Keratinocyte (primary cell): ENCODE measurements at regions not wholly inside any gene's neighbourhood (a gene's known extent, or its start where the extent isn't known, plus 50 kb on each side); places are given as distances from the start of the nearest gene placed in this dataset.

Source experiments
- DNase-seq: peaks from one replicate; pipeline ENCODE4 v3.0.0-alpha.2; 2011; ENCODE audit warnings: low read depth, missing footprints, low spot score
- FAIRE-seq: peaks from 2 replicates; lab custom pipeline; 2011; peaks lifted over from hg19 to GRCh38; lab: Jason Lieb, UNC
- H2AFZ ChIP-seq: 2 replicates; pipeline ENCODE4 v1.6.0; 2012; ENCODE audit warnings: low read length, control low read depth, inconsistent platforms; ENCODE audit not compliant: control insufficient read depth
- H3K27ac ChIP-seq: 2 replicates; pipeline ENCODE4 v1.5.1; 2011; ENCODE audit warnings: low read length; ENCODE audit not compliant: control insufficient read depth, insufficient read depth
- H3K27me3 ChIP-seq: 3 replicates; pipeline ENCODE4 v1.6.0; 2011; ENCODE audit warnings: low read length; ENCODE audit not compliant: control insufficient read depth, insufficient read depth; ENCODE audit errors: extremely low read depth
- H3K36me3 ChIP-seq, 2 experiments: 2 replicates in 1 of 2; 3 replicates in 1 of 2; pipeline ENCODE4 v1.5.1; 2011; ENCODE audit warnings: low read length in 2 of 2, mild to moderate bottlenecking in 1 of 2; ENCODE audit not compliant: control insufficient read depth in 2 of 2, insufficient read depth in 2 of 2; ENCODE audit errors: extremely low read depth in 1 of 2
- H3K4me1 ChIP-seq: 3 replicates; pipeline ENCODE4 v1.5.1; 2011; ENCODE audit warnings: low read length; ENCODE audit not compliant: control insufficient read depth, insufficient read depth; ENCODE audit errors: extremely low read depth
- H3K4me2 ChIP-seq: 3 replicates; pipeline ENCODE4 v1.6.0; 2011; ENCODE audit warnings: low read depth, low read length; ENCODE audit not compliant: control insufficient read depth, insufficient read depth; ENCODE audit errors: extremely low read depth
- H3K4me3 ChIP-seq, 3 experiments: fragments of 200-600 bp in 1 of 3; sonication (generic) in 1 of 3; 2 replicates in 2 of 3; 3 replicates in 1 of 3; pipeline ENCODE4 v1.5.1; 2011 to 2016; ENCODE audit warnings: low read length in 3 of 3, mild to moderate bottlenecking in 3 of 3, control low read depth in 2 of 3, inconsistent platforms in 1 of 3, low read depth in 1 of 3, mixed read lengths in 1 of 3, mixed run types in 1 of 3, moderate library complexity in 1 of 3; ENCODE audit not compliant: control insufficient read depth in 2 of 3, insufficient read depth in 2 of 3; ENCODE audit errors: extremely low read depth in 1 of 3
- H3K79me2 ChIP-seq: 2 replicates; pipeline ENCODE4 v1.6.0; 2012; ENCODE audit warnings: low read length; ENCODE audit not compliant: control insufficient read depth, insufficient read depth
- H3K9ac ChIP-seq: 3 replicates; pipeline ENCODE4 v1.6.0; 2011; ENCODE audit warnings: low read length; ENCODE audit not compliant: control insufficient read depth, insufficient read depth; ENCODE audit errors: extremely low read depth
- H3K9me1 ChIP-seq: 3 replicates; pipeline ENCODE4 v1.6.0; 2011; ENCODE audit warnings: low read length; ENCODE audit not compliant: control insufficient read depth, insufficient read depth; ENCODE audit errors: extremely low read depth
- H3K9me3 ChIP-seq: 2 replicates; pipeline ENCODE4 v1.5.1; 2012; ENCODE audit warnings: low read depth, low read length; ENCODE audit not compliant: control insufficient read depth
- H4K20me1 ChIP-seq: 3 replicates; pipeline ENCODE4 v1.6.0; 2011; ENCODE audit warnings: low read length; ENCODE audit not compliant: control insufficient read depth, insufficient read depth; ENCODE audit errors: extremely low read depth
- EZH2 ChIP-seq: IDR thresholded peaks from one replicate; pipeline ENCODE4 v1.6.1; 2012; ENCODE audit warnings: inconsistent platforms, mild to moderate bottlenecking, low read length, moderate library complexity
- dilution Hi-C: fragments of 300-500 bp; cut with MboI; formaldehyde crosslinking; loops from one replicate; pipeline ENCODE4 v1.7.0; 2020; ENCODE audit warnings: low sequenced_read_pairs; ENCODE audit not compliant: extremely low pct_ligation_motif_present
- TF ChIP-seq, protein P1 (sequence below), 3 experiments: IDR thresholded peaks in 1 of 3; conservative IDR thresholded peaks in 1 of 3; optimal IDR thresholded peaks in 1 of 3; 2 replicates in 2 of 3; 3 replicates in 1 of 3; pipeline versions ENCODE3 to v1.5.1; 2011; ENCODE audit warnings: low read length in 3 of 3, mild to moderate bottlenecking in 3 of 3, moderate library complexity in 2 of 3, control low read depth in 1 of 3, inconsistent platforms in 1 of 3; ENCODE audit not compliant: insufficient read depth in 2 of 3; ENCODE audit errors: extremely low read depth in 1 of 3

DNA sequence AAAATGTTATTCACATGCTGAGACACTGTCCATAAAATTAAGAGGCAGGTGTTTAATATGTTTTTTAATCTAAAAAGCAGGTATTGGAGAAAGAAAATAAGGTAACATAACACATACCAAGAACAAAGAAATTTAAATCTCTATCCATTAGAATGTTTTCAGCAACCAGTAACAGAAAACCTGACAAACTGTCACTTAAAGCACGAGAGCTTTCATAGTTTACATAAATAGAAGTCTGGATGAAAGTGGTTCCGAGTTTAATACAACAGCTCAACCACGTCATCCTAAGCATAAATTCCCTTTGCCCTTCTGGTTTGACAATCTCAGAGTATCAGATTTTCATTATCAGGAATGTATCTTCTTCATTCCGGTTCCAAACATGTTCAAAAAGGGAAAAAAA, 1249.4 kb upstream of the SORCS1 start:
- no peak overlapping the region for H2AFZ ChIP-seq
- H3K9me3 ChIP-seq: no peaks in the 10 kb centered on the region
- no peaks in the 10 kb centered on the region for H3K4me1 ChIP-seq
- DNase-seq (no peak), FAIRE-seq (no peak)
- no peak for TF ChIP-seq EZH2
- TF ChIP-seq, protein P1, sequence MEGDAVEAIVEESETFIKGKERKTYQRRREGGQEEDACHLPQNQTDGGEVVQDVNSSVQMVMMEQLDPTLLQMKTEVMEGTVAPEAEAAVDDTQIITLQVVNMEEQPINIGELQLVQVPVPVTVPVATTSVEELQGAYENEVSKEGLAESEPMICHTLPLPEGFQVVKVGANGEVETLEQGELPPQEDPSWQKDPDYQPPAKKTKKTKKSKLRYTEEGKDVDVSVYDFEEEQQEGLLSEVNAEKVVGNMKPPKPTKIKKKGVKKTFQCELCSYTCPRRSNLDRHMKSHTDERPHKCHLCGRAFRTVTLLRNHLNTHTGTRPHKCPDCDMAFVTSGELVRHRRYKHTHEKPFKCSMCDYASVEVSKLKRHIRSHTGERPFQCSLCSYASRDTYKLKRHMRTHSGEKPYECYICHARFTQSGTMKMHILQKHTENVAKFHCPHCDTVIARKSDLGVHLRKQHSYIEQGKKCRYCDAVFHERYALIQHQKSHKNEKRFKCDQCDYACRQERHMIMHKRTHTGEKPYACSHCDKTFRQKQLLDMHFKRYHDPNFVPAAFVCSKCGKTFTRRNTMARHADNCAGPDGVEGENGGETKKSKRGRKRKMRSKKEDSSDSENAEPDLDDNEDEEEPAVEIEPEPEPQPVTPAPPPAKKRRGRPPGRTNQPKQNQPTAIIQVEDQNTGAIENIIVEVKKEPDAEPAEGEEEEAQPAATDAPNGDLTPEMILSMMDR (optimal IDR thresholded peaks at IDR 0.05 in 1 of 3, IDR thresholded peaks at IDR 0.05 in 1 of 3, conservative IDR thresholded peaks at IDR 0.05 in 1 of 3; ENCODE audit: extremely low read depth in 1 of 3, insufficient read depth in 2 of 3, low read length in 3 of 3): no peak
- dilution Hi-C loops: no loop called here
- H3K4me3 ChIP-seq: no peak overlapping the region
- H3K27ac ChIP-seq: no peak overlapping the region
- no peak overlapping the region for H3K4me2 ChIP-seq
- no peaks in the 10 kb centered on the region for H3K36me3 ChIP-seq
- H3K9ac ChIP-seq: no peak overlapping the region
- H3K27me3 ChIP-seq: no peaks in the 10 kb centered on the region
- no peaks in the 10 kb centered on the region for H3K79me2 ChIP-seq
- no peaks in the 10 kb centered on the region for H4K20me1 ChIP-seq
- H3K9me1 ChIP-seq: no peaks in the 10 kb centered on the region

DNA sequence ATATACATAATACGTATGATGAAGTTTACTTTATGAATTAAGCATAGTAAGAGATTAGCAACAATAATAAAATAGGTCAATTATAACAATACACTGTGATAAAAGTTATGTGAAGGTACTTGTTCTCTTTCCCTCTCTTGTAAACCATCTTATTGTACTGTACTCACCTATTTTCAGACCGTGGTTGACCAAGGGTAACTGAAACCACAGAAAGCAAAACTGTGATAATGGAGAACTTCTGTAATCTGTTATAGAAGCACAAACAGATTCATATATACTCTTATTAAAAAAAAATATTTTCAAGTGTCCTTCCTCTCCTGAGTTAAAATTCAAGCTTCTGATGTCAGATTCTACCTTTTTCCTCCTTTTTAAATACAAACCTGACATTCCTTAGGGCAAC, 1247.8 kb upstream of the SORCS1 start:
- no peak for FAIRE-seq

More for the DNA sequence above, 1247.8 kb upstream of the SORCS1 start:
- DNase-seq: no peak
- H4K20me1 ChIP-seq: no peaks in the 10 kb centered on the region
- H3K4me3 ChIP-seq: no peak overlapping the region
- H2AFZ ChIP-seq: no peak overlapping the region
- dilution Hi-C loops: no loop called here
- H3K9ac ChIP-seq: no peak overlapping the region
- H3K36me3 ChIP-seq: no peaks in the 10 kb centered on the region
- no peaks in the 10 kb centered on the region for H3K79me2 ChIP-seq
- H3K4me1 ChIP-seq: no peaks in the 10 kb centered on the region
- H3K27ac ChIP-seq: no peak overlapping the region
- no peaks in the 10 kb centered on the region for H3K9me3 ChIP-seq
- no peak for TF ChIP-seq EZH2
- TF ChIP-seq, protein P1 (optimal IDR thresholded peaks at IDR 0.05 in 1 of 3, IDR thresholded peaks at IDR 0.05 in 1 of 3, conservative IDR thresholded peaks at IDR 0.05 in 1 of 3; ENCODE audit: extremely low read depth in 1 of 3, insufficient read depth in 2 of 3, low read length in 3 of 3): no peak
- H3K27me3 ChIP-seq: no peaks in the 10 kb centered on the region
- H3K9me1 ChIP-seq: no peaks in the 10 kb centered on the region
- H3K4me2 ChIP-seq: no peak overlapping the region
